DMS53 treated with DMSO at 0.1 percent for 48 hours (cell line): ENCODE measurements at regions not wholly inside any gene's neighbourhood (a gene's known extent, or its start where the extent isn't known, plus 50 kb on each side); places are given as distances from the start of the nearest gene placed in this dataset.

ENCODE experiments used
- DNase-seq: peaks from one replicate; lab custom pipeline; 2025; ENCODE audit not compliant: unreplicated experiment; lab: John Stamatoyannopoulos, UW

GRCh38 chr15:93223803-93224202 lies 134.8 kb upstream of the RGMA start:
- DNase-seq: no peak

DNA sequence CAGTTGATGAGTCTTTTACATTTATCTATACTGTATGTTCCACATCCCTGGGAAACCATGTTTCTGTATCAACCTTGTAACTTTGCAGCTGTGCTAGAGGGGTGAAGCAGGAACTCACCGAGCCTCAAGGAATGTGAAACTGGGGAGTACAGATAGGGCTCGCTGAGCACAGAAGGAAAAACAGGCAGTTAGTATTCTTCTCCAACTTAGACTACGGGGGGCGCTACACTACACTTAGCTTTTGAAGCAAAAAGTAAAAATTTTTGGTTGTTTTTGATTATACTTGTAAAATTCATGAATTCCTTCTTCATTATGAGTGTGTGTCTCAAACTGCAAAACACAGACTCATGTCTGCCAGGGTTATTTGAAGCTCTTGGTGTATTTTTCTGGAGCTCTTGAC lies 132.7 kb upstream of the RGMA start:
- DNase-seq: no peak

DNA sequence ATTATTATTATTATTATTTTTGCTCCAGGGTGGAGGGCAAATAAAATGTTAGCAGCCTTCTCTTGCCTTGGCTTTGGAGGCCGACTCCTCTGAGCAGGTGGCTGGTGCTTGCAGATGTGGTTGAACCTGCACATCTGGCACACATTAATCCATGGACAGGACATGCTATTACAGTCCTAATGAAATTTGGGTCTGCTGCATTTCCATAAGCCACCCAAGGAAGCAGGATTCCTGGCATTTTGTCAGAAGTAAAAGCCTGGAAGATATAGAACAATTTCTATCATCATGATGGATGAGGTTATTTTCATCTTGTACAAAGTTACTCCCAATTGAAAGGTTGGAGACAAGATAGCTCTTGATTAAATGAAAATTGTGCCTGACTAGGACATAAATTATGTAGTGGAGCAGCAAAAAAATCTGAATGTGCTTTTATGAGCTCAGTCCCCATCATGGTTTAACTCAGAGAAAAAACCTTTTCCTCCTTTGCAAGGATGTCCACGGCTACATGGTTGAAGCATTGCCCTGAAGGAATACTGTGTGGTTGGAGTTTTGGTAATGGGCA lies 130.9 kb upstream of the RGMA start:
- no peak for DNase-seq

GRCh38 chr15:93217343-93217742 lies 128.3 kb upstream of the RGMA start:
- DNase-seq: no peak

GRCh38 chr15:93214106-93214505 lies 125.1 kb upstream of the RGMA start:
- no peak for DNase-seq

DNA sequence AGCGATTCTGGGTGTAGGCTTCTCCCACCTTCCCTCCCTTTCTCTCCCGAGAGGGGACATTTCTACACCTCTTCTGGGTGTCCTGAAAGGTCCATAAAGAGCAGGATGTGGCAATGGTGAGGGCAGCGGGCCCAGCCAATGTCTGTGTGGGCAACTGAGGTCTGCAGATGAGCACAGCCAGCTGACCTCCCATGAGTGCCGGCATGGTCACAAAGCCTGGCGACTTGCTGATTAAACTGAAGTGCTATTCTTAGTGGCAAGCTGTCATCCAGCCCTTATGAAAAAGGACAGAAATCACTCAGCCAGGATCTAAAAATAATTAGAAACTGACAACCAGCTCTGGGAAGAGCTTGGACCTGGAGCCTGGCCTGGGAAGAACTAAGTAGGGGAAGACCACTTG lies 124.3 kb upstream of the RGMA start:
- DNase-seq: no peak

GRCh38 chr15:93212578-93212977 lies 123.6 kb upstream of the RGMA start:
- no peak for DNase-seq

- no peak for DNase-seq
These were observed 122.0 kb upstream of the RGMA start for GRCh38 chr15:93210995-93211394.

DNA sequence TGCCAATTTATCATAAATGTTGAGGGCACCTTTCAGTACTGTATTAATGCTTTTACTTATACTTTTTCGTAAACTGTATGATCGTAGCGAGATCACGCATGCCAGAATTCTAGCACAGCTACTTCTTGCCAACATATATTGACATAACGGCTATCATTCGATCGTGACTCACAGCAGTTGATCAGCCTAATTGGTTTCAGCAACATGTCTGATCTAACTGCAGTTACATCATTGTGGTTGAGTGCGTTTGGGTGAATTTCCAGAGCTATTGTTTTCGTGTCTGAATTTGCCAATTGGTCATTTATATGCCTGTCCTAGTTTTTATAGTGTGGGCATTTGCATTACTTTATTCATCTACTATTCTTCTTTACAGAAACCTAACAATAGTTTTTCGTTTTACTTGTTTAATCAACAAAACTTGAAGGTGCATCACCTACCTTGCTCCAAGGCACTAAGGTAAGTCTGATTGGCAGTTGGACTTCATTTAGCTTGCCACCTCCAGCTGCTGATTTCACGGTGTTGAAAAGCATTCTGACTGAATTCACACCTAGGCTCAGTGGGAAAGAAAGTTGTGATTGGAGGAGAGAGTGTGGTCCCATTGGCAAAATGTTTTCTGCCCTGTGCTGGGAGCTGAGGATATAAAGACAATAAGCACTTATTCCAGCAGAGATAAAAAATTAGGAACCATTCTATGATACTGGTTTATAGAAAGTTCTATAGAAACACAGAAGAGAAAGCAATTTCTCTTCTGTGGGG lies 120.9 kb upstream of the RGMA start:
- DNase-seq: no peak

DNA sequence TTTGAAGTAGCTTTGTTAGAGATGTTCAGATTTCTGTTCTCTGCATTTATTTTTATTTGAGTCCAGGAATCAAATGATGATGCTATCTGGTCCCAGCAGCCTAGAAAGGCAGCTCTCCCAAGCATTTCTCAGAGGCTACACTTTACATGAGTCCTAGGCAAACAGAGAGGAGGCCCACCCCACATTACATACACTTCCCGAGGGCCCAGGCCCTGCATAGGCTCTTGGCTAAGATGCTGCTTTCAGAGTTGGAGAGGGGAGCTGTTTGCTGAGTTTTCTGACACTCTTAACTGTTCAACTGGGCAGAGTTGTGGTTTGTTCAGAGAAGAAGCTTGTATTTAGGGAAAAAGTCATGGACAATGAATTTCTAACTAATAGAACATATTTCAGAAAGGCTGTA lies 117.9 kb upstream of the RGMA start:
- no peak for DNase-seq

DNA sequence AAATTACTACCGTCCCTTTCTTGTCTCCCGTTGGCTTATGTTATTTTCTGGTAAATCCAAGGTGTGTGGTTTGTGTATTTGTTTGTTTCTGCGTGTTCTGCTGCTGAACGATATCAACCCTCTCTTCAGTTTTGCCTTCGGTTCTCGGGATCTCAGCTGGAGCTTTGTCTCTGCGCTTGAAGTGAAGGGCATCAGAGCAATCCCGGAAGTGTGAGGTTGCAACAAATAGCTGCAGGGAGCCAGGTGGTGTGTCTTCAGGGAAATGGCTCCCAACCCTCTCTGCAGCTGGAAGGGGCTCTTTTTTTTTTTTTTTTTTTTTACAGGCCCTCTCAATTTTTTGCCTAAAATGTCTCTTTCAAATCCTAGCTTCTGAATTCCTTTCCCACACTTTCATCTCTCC lies 116.4 kb upstream of the RGMA start:
- DNase-seq: no peak

- DNase-seq: no peak
These were observed 114.0 kb upstream of the RGMA start for GRCh38 chr15:93203036-93203435.

DNA sequence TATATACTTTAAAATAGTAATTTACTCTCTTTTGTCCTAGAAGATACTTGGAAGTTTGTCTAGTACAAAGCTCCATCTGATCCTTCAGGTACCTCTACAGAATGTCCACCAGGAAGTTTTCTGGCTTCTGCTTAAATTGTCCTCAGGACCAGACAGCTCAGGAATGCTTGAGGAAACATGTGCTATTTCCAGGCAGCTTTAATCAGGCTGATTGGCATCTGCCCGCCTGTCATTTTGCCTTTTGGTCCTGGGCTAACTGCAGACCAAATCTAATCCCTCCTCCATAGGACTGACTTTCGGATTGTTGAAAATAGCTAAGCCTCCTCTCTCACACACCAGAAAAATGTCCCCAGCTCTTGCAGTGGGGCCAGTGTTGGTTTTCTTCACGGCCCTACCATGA lies 113.4 kb upstream of the RGMA start:
- no peak for DNase-seq

GRCh38 chr15:93201940-93202339 lies 112.9 kb upstream of the RGMA start:
- DNase-seq: no peak

DNA sequence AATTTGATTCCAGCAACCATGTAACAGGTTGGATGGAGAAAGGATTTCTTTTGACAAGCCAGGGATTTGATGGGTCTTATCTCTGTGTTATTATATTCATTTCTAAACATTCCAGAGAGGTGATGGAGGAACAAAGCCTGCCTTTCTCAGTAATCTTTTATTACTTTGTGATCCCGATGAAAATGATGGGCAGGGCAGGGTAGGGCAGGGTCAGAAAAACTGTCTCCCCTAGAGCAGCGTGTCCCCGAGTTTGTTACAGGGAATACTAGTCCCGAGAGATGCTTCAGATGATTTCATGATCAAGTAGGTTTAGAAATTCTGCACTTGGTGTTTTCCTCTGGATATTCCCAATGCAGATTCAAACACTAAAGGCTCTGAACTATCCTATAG lies 111.8 kb upstream of the RGMA start:
- no peak for DNase-seq

DNA sequence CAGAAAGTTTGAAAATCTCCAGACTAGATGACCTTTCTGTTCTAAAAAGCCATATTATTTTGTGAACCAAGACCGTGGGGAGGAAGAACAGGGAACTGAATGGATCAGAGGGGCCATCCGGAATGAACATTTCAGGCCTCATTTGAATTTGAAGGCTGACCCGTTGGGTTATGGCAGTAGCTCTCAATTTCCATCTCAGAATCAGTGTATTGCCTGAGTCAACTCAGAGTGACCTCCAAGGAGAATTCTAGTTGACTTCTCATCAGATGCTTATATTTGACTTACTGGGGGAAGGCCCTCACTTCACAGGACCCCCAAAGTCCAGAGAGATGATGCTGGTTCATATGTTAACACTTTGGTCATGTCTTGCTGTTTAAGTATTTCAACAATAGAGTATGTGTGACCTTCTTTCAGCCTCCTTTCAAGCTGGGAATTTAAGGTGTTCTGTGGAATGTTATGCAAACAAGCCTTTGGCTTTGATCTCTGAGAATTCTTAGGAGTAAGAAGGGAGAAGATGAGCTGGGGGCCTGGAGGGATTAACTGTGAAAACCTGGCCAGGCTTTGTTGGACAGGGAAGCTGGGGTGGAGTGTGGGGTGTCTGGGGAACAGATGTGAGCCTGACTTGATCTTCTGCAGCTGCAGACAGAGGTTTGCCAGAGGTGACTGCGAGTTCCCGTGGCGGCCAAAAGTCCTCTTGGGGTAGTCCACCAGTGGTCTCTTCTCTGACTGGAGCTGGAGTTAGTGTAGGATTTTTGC lies 111.2 kb upstream of the RGMA start:
- DNase-seq: no peak

DNA sequence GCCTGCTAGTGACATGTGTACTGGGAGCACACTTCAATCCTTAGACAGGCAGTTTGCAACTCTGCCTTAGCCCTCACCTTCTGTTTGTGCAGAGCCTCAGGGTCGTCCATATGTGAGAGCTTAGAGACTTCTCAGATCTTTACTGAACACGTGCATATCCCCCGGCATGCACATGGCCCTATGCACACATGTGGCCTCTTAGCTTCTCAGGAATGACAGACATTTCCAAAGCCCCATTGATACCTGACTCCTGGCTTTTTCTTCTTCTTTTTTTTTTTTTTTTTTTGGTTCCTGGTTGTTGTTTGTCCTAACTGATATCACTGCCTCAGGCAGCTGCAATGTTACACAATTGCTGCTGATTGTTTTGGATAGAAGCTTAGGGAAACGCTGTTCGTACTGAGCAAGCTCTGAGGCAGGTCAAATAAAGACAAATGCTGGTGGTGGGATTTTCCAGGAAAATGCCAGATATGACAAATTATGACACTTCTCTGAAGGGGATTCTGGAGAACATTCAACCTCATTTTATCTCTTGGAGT lies 107.2 kb upstream of the RGMA start:
- no peak for DNase-seq

- DNase-seq: no peak
These were observed 106.1 kb upstream of the RGMA start for GRCh38 chr15:93195109-93195508.

DNA sequence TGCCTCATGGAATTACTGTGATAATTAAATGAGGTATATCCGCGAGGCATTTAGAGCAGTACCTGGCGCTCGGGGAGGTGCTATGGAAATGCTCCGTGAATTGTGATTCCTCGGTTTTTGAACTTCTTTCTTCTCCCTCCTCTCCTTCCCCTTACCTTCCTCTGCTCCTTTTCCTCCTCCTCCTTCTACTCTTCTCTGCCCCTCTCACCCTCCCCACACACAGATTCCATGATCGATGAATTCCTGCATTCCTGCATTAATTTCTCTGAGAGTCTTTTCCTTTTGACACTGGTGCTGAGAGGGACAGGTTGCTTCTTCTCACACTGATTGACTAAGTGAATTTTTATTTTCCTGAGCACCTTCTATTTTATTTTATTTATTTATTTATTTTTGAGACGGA lies 101.2 kb upstream of the RGMA start:
- no peak for DNase-seq

GRCh38 chr15:93189561-93189960 lies 100.5 kb upstream of the RGMA start:
- DNase-seq: no peak

DNA sequence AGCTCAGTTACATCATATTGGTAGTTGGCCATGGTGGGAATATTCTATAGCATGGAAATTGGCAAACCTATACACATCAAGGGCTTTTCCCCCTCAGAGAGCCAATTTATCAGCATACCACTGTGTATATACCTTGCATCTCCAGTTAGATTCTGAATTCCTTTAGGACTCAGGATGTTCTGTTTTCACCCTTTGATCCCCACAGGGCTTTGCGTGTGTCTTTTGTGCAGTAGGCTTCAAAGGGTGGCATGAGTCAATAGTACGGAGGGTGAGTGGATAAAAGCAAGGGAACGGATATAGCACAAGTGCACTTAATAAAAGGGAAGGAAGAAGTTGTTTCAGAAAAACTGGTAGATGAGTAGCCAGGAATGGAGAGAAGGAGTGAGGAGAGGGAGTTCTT lies 99.2 kb upstream of the RGMA start:
- DNase-seq: no peak

DNA sequence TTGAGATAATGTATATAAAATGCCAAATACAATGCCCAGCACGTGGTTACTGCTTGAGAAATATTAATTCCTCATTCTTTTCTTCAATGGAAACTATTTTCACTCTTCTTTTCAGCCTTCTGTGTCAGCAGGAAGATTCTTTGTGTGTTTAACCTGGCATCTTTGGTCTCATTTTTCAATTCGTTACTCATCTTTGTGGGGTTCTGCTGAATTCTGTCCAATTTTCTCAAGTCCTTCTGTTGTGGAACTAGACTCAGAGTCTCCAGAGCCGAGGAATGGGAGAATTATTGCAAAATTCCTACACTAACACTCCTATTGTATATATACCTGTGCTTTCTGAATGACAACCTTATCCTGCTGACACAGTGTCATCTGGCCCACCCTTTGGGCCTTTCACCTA lies 96.8 kb upstream of the RGMA start:
- DNase-seq: no peak
